AML-193 (cell line): ENCODE measurements at regions not wholly inside any gene's neighbourhood (a gene's known extent, or its start where the extent isn't known, plus 50 kb on each side); places are given as distances from the start of the nearest gene placed in this dataset.

ENCODE experiments used
- DNase-seq, 2 experiments: peaks; one replicate each; lab custom pipeline; 2025; lab: John Stamatoyannopoulos, UW

GRCh38 chr18:27473318-27473717 is 288.2 kb upstream of the CHST9 start:
- no peak for DNase-seq

GRCh38 chr18:27467073-27467472 is 282.0 kb upstream of the CHST9 start:
- DNase-seq, result no peak

- no peak for DNase-seq
Observed at GRCh38 chr18:27461957-27462356, 276.8 kb upstream of the CHST9 start.

- no peak for DNase-seq
Observed at GRCh38 chr18:27449104-27449503, 264.0 kb upstream of the CHST9 start.

GRCh38 chr18:27447930-27448329 is 262.8 kb upstream of the CHST9 start:
- DNase-seq, result no peak

GRCh38 chr18:27447451-27447881 is 262.4 kb upstream of the CHST9 start:
- no peak for DNase-seq

GRCh38 chr18:27430595-27430994 is 245.5 kb upstream of the CHST9 start:
- DNase-seq, result no peak

GRCh38 chr18:27428716-27429475 is 243.8 kb upstream of the CHST9 start:
- DNase-seq, result no peak

- no peak for DNase-seq
Observed at GRCh38 chr18:27428120-27428519, 243.0 kb upstream of the CHST9 start.

GRCh38 chr18:27423581-27423980 is 238.5 kb upstream of the CHST9 start:
- DNase-seq, result no peak

- DNase-seq, result no peak
Observed at GRCh38 chr18:27419646-27420045, 234.5 kb upstream of the CHST9 start.

- no peak for DNase-seq
Observed at GRCh38 chr18:27415495-27415894, 230.4 kb upstream of the CHST9 start.

GRCh38 chr18:27414682-27415081 is 229.6 kb upstream of the CHST9 start:
- DNase-seq, result no peak

- DNase-seq, result no peak
Observed at GRCh38 chr18:27413495-27414401, 228.6 kb upstream of the CHST9 start.

GRCh38 chr18:27412556-27412955 is 227.4 kb upstream of the CHST9 start:
- no peak for DNase-seq

- no peak for DNase-seq
Observed at GRCh38 chr18:27411911-27412310, 226.8 kb upstream of the CHST9 start.

GRCh38 chr18:27411013-27411412 is 225.9 kb upstream of the CHST9 start:
- DNase-seq, result no peak

GRCh38 chr18:27404855-27405254 is 219.7 kb upstream of the CHST9 start:
- no peak for DNase-seq

GRCh38 chr18:27400001-27400400 is 214.9 kb upstream of the CHST9 start:
- DNase-seq, result no peak

- no peak for DNase-seq
Observed at GRCh38 chr18:27395752-27396151, 210.6 kb upstream of the CHST9 start.

- no peak for DNase-seq
Observed at GRCh38 chr18:27394687-27395086, 209.6 kb upstream of the CHST9 start.

GRCh38 chr18:27382567-27383216 is 197.6 kb upstream of the CHST9 start:
- DNase-seq, result no peak
